ENCODE measurements at regions not wholly inside any gene's neighbourhood (a gene's known extent, or its start where the extent isn't known, plus 50 kb on each side); places are given as distances from the start of the nearest gene placed in this dataset.

DNA sequence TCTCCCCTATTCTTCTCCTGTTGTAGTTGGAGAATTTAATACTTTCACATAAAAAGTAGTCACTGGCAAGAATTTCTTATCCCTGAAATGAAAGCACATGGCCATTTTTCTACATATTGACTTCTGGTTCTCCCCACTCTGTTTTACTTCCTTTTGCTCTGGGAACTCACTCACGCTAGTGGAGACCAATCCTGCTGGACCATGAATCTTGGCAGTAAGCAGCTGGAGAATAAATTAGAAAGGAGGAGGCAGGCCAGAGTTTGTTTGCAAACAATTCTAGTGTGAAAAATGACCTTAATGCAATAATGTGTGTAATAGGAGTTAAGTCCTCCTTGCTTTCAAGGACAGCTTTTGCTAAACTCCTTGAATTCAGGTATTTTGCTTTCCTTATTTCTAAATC, 412.3 kb upstream of the CHORDC1 start:
- Histone ChIP-seq H3K4ac (ENCODE audit: low read depth, low read length) (no peak overlapping the region), H4K5ac (ENCODE audit: low read depth, low read length) (no peak overlapping the region), H4K8ac (ENCODE audit: low read depth in 2 of 2, low read length in 2 of 2) (no peak overlapping the region), H2AK9ac (replicated peaks; ENCODE audit: low read depth, low read length, poor library complexity) (no peak overlapping the region), H2BK120ac (ENCODE audit: low read depth, low read length) (no peak overlapping the region), H3K36me3 (ENCODE audit: control insufficient read depth, insufficient read depth, low read length) (no peaks in the 10 kb centered on the region), H2BK20ac (ENCODE audit: low read depth, low read length) (no peak overlapping the region), H3K23ac (ENCODE audit: low read depth, low read length) (no peak overlapping the region), H3K27me3 (ENCODE audit: control insufficient read depth, insufficient read depth, low read length) (no peaks in the 10 kb centered on the region), H3K4me2 (ENCODE audit: low read depth, low read length) (no peak overlapping the region), H2BK5ac (ENCODE audit: low read depth, low read length, poor library complexity, severe bottlenecking) (no peak overlapping the region), H3K4me1 (ENCODE audit: control insufficient read depth, insufficient read depth, low read length) (no peaks in the 10 kb centered on the region), H2BK15ac (ENCODE audit: low read depth, low read length) (no peak overlapping the region), H4K91ac (ENCODE audit: insufficient read depth, low read depth, low read length) (no peak overlapping the region), H4K20me1 (ENCODE audit: insufficient read depth, low read length) (no peaks in the 10 kb centered on the region), H2AK5ac (ENCODE audit: low read depth, low read length) (no peak overlapping the region), H2AFZ (replicated peaks; ENCODE audit: low read length, poor library complexity) (no peak overlapping the region), H3K27ac (ENCODE audit: insufficient read depth, low read length) (no peak overlapping the region), H3K9ac (ENCODE audit: low read depth, low read length) (no peak overlapping the region), H3K4me3 (ENCODE audit: insufficient read depth, low read depth, low read length) (no peak overlapping the region), H3K79me1 (ENCODE audit: low read depth in 1 of 2, low read length in 2 of 2) (no peaks in the 10 kb centered on the region), H3K9me1 (ENCODE audit: insufficient read depth, low read length) (no peaks in the 10 kb centered on the region), H3K56ac (ENCODE audit: extremely low read depth, insufficient read depth, low read length) (no peak overlapping the region), H3K18ac (ENCODE audit: low read depth, low read length) (no peak overlapping the region), H3K14ac (replicated peaks; ENCODE audit: low read depth, low read length) (no peak overlapping the region), H3K9me3 (ENCODE audit: control insufficient read depth, insufficient read depth, low read length) (no peaks in the 10 kb centered on the region)
- ATAC-seq (ENCODE audit: low read depth) (no peak), DNase-seq (no peak)
- ChIA-PET POLR2A (ENCODE audit: unreplicated experiment) (no interaction called here), CTCF (no interaction called here)
- in situ Hi-C loops (cut with MboI; ENCODE audit: low sequenced_read_pairs) (no loop called here), intact Hi-C loops (cut with micrococcal nuclease) (no loop called here), dilution Hi-C loops (cut with HindIII; ENCODE audit: low sequenced_read_pairs, unreplicated experiment) (no loop called here)
- TF ChIP-seq NFE2L2 (IDR thresholded peaks at IDR 0.05; ENCODE audit: low read depth, low read length) (no peak), RAD21 (IDR thresholded peaks at IDR 0.05; ENCODE audit: low read length) (no peak), MXI1 (IDR thresholded peaks at IDR 0.05; ENCODE audit: borderline replicate concordance, low read depth, low read length) (no peak), MAFK (IDR thresholded peaks at IDR 0.05; ENCODE audit: low read depth, low read length) (no peak)
- TF ChIP-seq, protein P1, sequence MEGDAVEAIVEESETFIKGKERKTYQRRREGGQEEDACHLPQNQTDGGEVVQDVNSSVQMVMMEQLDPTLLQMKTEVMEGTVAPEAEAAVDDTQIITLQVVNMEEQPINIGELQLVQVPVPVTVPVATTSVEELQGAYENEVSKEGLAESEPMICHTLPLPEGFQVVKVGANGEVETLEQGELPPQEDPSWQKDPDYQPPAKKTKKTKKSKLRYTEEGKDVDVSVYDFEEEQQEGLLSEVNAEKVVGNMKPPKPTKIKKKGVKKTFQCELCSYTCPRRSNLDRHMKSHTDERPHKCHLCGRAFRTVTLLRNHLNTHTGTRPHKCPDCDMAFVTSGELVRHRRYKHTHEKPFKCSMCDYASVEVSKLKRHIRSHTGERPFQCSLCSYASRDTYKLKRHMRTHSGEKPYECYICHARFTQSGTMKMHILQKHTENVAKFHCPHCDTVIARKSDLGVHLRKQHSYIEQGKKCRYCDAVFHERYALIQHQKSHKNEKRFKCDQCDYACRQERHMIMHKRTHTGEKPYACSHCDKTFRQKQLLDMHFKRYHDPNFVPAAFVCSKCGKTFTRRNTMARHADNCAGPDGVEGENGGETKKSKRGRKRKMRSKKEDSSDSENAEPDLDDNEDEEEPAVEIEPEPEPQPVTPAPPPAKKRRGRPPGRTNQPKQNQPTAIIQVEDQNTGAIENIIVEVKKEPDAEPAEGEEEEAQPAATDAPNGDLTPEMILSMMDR (conservative IDR thresholded peaks at IDR 0.05; ENCODE audit: low read depth, low read length): no peak
- no TSS peak for BruUV-seq (replicated peaks)
- WGBS, 2 experiments (ENCODE audit: extremely low coverage in 2 of 2, insufficient read length in 1 of 2): no CpG with 5 or more reads among the region's 1 CpG

Measured in IMR-90 (cell line).